GM18907 (cell line): ENCODE measurements at regions not wholly inside any gene's neighbourhood (a gene's known extent, or its start where the extent isn't known, plus 50 kb on each side); places are given as distances from the start of the nearest gene placed in this dataset.
"Not testable (repeated sequence)": the region's sequence is repeated elsewhere in the genome, so short reads cannot be mapped to it uniquely, and the experiment has no call there.

ENCODE experiments used
- ATAC-seq: cut with Tn5 transposase; IDR thresholded peaks from one replicate; pipeline ENCODE4 v1.9.1; 2021; ENCODE audit warnings: mild to moderate bottlenecking, moderate library complexity; ENCODE audit not compliant: unreplicated experiment

- ATAC-seq = no peak
These were observed 247.2 kb upstream of the CTBP2 start for GRCh38 chr10:125407557-125407956.

GRCh38 chr10:125407000-125407502 lies 246.7 kb upstream of the CTBP2 start:
- no peak for ATAC-seq

GRCh38 chr10:125404902-125405301 lies 244.5 kb upstream of the CTBP2 start:
- not testable (repeated sequence) for ATAC-seq

- no peak for ATAC-seq
These were observed 241.1 kb upstream of the CTBP2 start for GRCh38 chr10:125401462-125401861.

- no peak for ATAC-seq
These were observed 238.9 kb upstream of the CTBP2 start for GRCh38 chr10:125399289-125399688.

GRCh38 chr10:125398270-125398669 lies 237.9 kb upstream of the CTBP2 start:
- ATAC-seq = no peak

- ATAC-seq = no peak
These were observed 237.2 kb upstream of the CTBP2 start for GRCh38 chr10:125397608-125398007.

GRCh38 chr10:125396676-125397075 lies 236.3 kb upstream of the CTBP2 start:
- no peak for ATAC-seq

- ATAC-seq = no peak
These were observed 232.2 kb upstream of the CTBP2 start for GRCh38 chr10:125392609-125393008.

- ATAC-seq = no peak
These were observed 231.8 kb upstream of the CTBP2 start for GRCh38 chr10:125392154-125392553.

- no peak for ATAC-seq
These were observed 229.3 kb upstream of the CTBP2 start for GRCh38 chr10:125389648-125390047.

GRCh38 chr10:125379592-125379991 lies 219.2 kb upstream of the CTBP2 start:
- ATAC-seq = no peak

GRCh38 chr10:125377368-125377767 lies 217.0 kb upstream of the CTBP2 start:
- ATAC-seq = no peak

- no peak for ATAC-seq
These were observed 214.8 kb upstream of the CTBP2 start for GRCh38 chr10:125375210-125375609.

- ATAC-seq = no peak
These were observed 213.2 kb upstream of the CTBP2 start for GRCh38 chr10:125373546-125373945.

- no peak for ATAC-seq
These were observed 210.2 kb upstream of the CTBP2 start for GRCh38 chr10:125370578-125370977.

- ATAC-seq = no peak
These were observed 209.3 kb upstream of the CTBP2 start for GRCh38 chr10:125369382-125370326.

GRCh38 chr10:125368146-125368545 lies 207.8 kb upstream of the CTBP2 start:
- ATAC-seq = no peak

GRCh38 chr10:125363791-125364190 lies 203.4 kb upstream of the CTBP2 start:
- ATAC-seq = no peak

- no peak for ATAC-seq
These were observed 202.6 kb upstream of the CTBP2 start for GRCh38 chr10:125362950-125363349.

GRCh38 chr10:125359401-125359800 lies 199.0 kb upstream of the CTBP2 start:
- ATAC-seq = no peak

- ATAC-seq = no peak
These were observed 195.3 kb upstream of the CTBP2 start for GRCh38 chr10:125355657-125356056.
